HG02678 (cell line): ENCODE measurements at regions not wholly inside any gene's neighbourhood (a gene's known extent, or its start where the extent isn't known, plus 50 kb on each side); places are given as distances from the start of the nearest gene placed in this dataset.

Experiments
- ATAC-seq: cut with Tn5 transposase; IDR thresholded peaks from one replicate; pipeline ENCODE4 v1.9.1; 2021; ENCODE audit warnings: mild to moderate bottlenecking, moderate library complexity; ENCODE audit not compliant: unreplicated experiment

GRCh38 chr21:34022627-34023335, 50.6 kb upstream of the MRPS6 start:
- no peak for ATAC-seq

GRCh38 chr21:34021726-34022125, 51.7 kb upstream of the MRPS6 start:
- ATAC-seq = no peak

GRCh38 chr21:34020983-34021553, 52.3 kb upstream of the MRPS6 start:
- ATAC-seq = no peak

- peak; percentile 39 for ATAC-seq
Observed at GRCh38 chr21:34020005-34020847, 53.2 kb upstream of the MRPS6 start.

- no peak for ATAC-seq
Observed at GRCh38 chr21:34019402-34019801, 54.0 kb upstream of the MRPS6 start.

- peak; percentile 29 for ATAC-seq
Observed at GRCh38 chr21:34018910-34019309, 54.5 kb upstream of the MRPS6 start.

GRCh38 chr21:34018185-34018584, 55.2 kb upstream of the MRPS6 start:
- ATAC-seq = no peak

GRCh38 chr21:34017039-34017961, 56.1 kb upstream of the MRPS6 start:
- peak; percentile 38 for ATAC-seq

- ATAC-seq = no peak
Observed at GRCh38 chr21:34012640-34013039, 60.7 kb upstream of the MRPS6 start.

- ATAC-seq = no peak
Observed at GRCh38 chr21:34011660-34012059, 61.7 kb upstream of the MRPS6 start.

GRCh38 chr21:34009193-34009592, 64.2 kb upstream of the MRPS6 start:
- no peak for ATAC-seq

- no peak for ATAC-seq
Observed at GRCh38 chr21:34008618-34009017, 64.8 kb upstream of the MRPS6 start.

- ATAC-seq = no peak
Observed at GRCh38 chr21:34006611-34007168, 66.7 kb upstream of the MRPS6 start.

GRCh38 chr21:34004974-34005373, 68.4 kb upstream of the MRPS6 start:
- ATAC-seq = no peak

GRCh38 chr21:34004013-34004938, 69.1 kb upstream of the MRPS6 start:
- ATAC-seq = no peak

GRCh38 chr21:34003428-34003827, 70.0 kb upstream of the MRPS6 start:
- no peak for ATAC-seq

- no peak for ATAC-seq
Observed at GRCh38 chr21:34000375-34000774, 73.0 kb upstream of the MRPS6 start.

GRCh38 chr21:33998809-33999208, 74.6 kb upstream of the MRPS6 start:
- ATAC-seq = no peak

GRCh38 chr21:33998402-33998801, 75.0 kb upstream of the MRPS6 start:
- no peak for ATAC-seq
